AG04450 (cell line): ENCODE measurements at regions not wholly inside any gene's neighbourhood (a gene's known extent, or its start where the extent isn't known, plus 50 kb on each side); places are given as distances from the start of the nearest gene placed in this dataset.

ENCODE experiments used
- CTCF ChIA-PET: fragments of 300-600, 350-600 bp; formaldehyde crosslinking; extraction: SDS; loops from one replicate; lab custom pipeline; 2022; ENCODE audit warnings: antibody characterized with exemption, inconsistent platforms; lab: Charles Lee
- POLR2A ChIA-PET: fragments of 350-600 bp; formaldehyde crosslinking; extraction: SDS; loops from one replicate; lab custom pipeline; 2021; ENCODE audit warnings: antibody characterized with exemption, inconsistent platforms; lab: Yijun Ruan, JAX
- DNase-seq: peaks from one replicate; pipeline ENCODE4 v3.0.0-alpha.2; 2011; ENCODE audit warnings: low read depth, low spot score
- H3K27ac ChIP-seq: one replicate; pipeline ENCODE4 v1.5.1; 2012; ENCODE audit warnings: low read depth, low read length, control low read depth
- H3K27me3 ChIP-seq: one replicate; pipeline ENCODE4 v1.6.0; 2012; ENCODE audit warnings: low read length; ENCODE audit not compliant: control insufficient read depth, insufficient read depth
- H3K4me3 ChIP-seq: 2 replicates; pipeline ENCODE4 v1.5.1; 2011; ENCODE audit warnings: mild to moderate bottlenecking, low read depth, low read length, control low read depth
- H3K9me3 ChIP-seq: 2 replicates; pipeline ENCODE4 v1.5.1; 2012; ENCODE audit warnings: low read length; ENCODE audit not compliant: control insufficient read depth, insufficient read depth
- CTCF ChIP-seq: IDR thresholded peaks from 2 replicates; pipeline ENCODE4 v1.5.1; 2011; ENCODE audit warnings: low read depth, low read length, control low read depth, inconsistent platforms

GRCh38 chr6:80673367-80673766 lies 566.9 kb downstream of the BCKDHB start:
- H3K4me3 ChIP-seq = no peak overlapping the region
- POLR2A ChIA-PET = no interaction called here
- no peak overlapping the region for H3K27ac ChIP-seq
- no peak for TF ChIP-seq CTCF
- H3K27me3 ChIP-seq = no peaks in the 10 kb centered on the region
- CTCF ChIA-PET = interaction anchor here (0.7 kb wide), 1 partner anchor 676 kb away, joined by 3 read pairs; no protein-coding TSS in a partner anchor
- no peak for DNase-seq
- no peaks in the 10 kb centered on the region; the same call in 1 of the 2 replicates for H3K9me3 ChIP-seq

DNA sequence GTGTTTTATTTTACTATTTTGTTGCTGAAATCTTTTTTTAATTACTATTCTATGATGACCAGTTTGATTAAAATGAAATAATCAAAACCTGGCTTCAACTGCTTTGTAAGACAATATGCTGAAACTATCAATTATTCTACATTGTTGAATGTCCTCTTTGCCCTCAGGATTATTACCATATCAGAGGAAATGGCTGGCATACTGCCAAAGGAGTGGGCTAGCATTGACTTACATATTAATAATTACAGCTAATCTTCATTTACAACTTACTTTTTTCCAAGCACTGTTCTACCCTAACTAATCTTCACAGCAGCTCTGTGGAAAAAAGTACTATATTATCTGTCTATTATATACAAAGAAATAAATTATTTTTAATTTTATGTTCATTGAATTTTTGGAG lies 560.5 kb downstream of the BCKDHB start:
- no peak for DNase-seq
- POLR2A ChIA-PET = no interaction called here

DNA sequence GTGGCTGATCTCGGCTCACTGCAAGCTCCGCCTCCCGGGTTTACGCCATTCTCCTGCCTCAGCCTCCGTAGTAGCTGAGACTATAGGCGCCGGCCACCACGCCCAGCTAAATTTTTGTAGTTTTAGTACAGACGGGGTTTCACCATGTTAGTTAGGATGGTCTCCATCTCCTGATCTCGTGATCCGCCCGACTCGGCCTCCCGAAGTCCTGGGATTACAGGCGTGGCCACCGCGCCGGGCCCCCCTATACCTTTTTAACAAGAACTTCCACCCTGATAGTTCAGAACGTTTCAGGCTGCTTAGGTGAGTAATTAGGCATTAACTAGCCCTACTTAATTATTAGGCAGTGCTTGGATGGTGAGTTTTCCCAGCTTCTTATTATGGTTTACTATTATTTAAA lies 552.5 kb downstream of the BCKDHB start:
- no peaks in the 10 kb centered on the region for H3K27me3 ChIP-seq
- peaks cover 4% of the 10 kb centered on the region; the same call in 1 of the 2 replicates for H3K9me3 ChIP-seq
- CTCF ChIA-PET = no interaction called here
- DNase-seq = no peak
- POLR2A ChIA-PET = no interaction called here
- TF ChIP-seq CTCF = no peak
- no peak overlapping the region for H3K4me3 ChIP-seq
- no peak overlapping the region for H3K27ac ChIP-seq

More for the DNA sequence above, 560.5 kb downstream of the BCKDHB start:
- H3K27me3 ChIP-seq = no peaks in the 10 kb centered on the region
- no peaks in the 10 kb centered on the region for H3K9me3 ChIP-seq
- CTCF ChIA-PET = no interaction called here
- no peak for TF ChIP-seq CTCF
- no peak overlapping the region for H3K27ac ChIP-seq
- no peak overlapping the region for H3K4me3 ChIP-seq

- H3K27me3 ChIP-seq = no peaks in the 10 kb centered on the region
- no peak for DNase-seq
- H3K27ac ChIP-seq = no peak overlapping the region
- no peak for TF ChIP-seq CTCF
- H3K9me3 ChIP-seq = no peaks in the 10 kb centered on the region
- CTCF ChIA-PET = no interaction called here
- H3K4me3 ChIP-seq = no peak overlapping the region
- POLR2A ChIA-PET = no interaction called here
Measured at GRCh38 chr6:80647156-80647555, 540.7 kb downstream of the BCKDHB start.

GRCh38 chr6:80643881-80644280 lies 537.4 kb downstream of the BCKDHB start:
- H3K27ac ChIP-seq = no peak overlapping the region
- H3K4me3 ChIP-seq = no peak overlapping the region
- CTCF ChIA-PET = interaction anchor here (1.1 kb wide), 1 partner anchor 38 kb away, joined by 5 read pairs; no protein-coding TSS in a partner anchor
- no peaks in the 10 kb centered on the region for H3K9me3 ChIP-seq
- TF ChIP-seq CTCF = no peak
- POLR2A ChIA-PET = no interaction called here
- no peaks in the 10 kb centered on the region for H3K27me3 ChIP-seq
- no peak for DNase-seq
